GDM1 (cell line): ENCODE measurements at regions not wholly inside any gene's neighbourhood (a gene's known extent, or its start where the extent isn't known, plus 50 kb on each side); places are given as distances from the start of the nearest gene placed in this dataset.
"Not testable (repeated sequence)": the region's sequence is repeated elsewhere in the genome, so short reads cannot be mapped to it uniquely, and the experiment has no call there.

ENCODE experiments used
- DNase-seq: peaks from one replicate; lab custom pipeline; 2025; lab: John Stamatoyannopoulos, UW

- DNase-seq, result no peak
These were observed 692.9 kb downstream of the MTRR start for GRCh38 chr5:8561854-8562253.

GRCh38 chr5:8563540-8563939 is 694.6 kb downstream of the MTRR start:
- DNase-seq, result not testable (repeated sequence)

GRCh38 chr5:8568858-8569257 is 699.9 kb downstream of the MTRR start:
- DNase-seq, result no peak

DNA sequence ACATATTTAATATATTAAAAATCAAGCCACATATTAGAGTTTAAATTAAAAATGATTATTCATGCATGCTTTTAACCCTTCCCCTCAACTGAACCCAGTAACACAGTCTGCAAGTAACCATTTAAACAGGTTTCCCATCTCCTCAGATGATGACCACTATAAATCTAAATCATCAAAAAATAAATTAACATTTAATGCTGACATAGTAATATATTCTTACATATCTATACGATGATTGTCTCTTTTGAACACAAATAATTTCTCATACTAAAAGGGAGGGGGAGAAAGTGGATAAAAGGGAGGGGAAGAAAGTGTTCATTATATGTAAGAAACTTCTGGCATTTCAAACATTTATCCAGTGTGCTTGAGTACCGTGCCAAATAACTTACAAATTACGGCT is 701.6 kb downstream of the MTRR start:
- DNase-seq, result no peak

DNA sequence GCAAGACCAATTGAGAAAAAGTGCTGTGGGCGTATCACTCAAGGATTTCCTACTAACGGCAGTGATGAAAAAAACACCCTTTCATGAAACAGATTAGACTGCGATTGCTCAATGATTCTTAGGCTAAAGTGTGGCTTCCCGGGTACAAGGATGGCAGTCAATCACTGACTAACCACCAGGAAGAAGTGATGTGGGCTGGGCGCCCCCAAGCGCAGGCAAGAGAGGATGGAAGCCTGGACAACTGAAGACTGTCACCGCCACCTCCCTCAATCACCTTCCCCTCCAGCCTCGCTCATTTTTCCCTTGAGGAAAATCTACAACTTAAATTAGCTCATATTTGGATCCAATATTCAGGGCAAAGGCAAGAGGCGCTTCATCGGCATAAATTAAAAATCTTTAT is 707.2 kb downstream of the MTRR start:
- no peak for DNase-seq

GRCh38 chr5:8577792-8578191 is 708.8 kb downstream of the MTRR start:
- DNase-seq, result no peak

DNA sequence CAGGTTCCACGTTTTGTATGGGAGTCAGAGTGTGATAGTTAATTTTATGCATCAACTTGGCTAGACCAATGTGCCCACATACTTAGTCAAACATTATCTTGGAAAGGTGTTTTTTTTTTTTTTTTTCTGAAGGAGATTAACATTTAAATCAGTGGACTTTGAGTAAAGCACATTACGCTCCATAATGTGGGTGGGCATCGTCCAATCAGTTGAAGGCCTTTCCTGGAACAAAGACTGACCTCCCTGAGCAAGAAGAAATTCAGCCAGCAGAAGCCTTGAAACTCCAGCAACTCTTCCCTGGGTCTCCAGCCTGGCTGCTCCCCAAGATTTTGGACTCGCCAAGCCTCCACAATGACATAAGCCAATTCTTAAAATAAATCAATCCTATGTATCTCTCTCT is 711.4 kb downstream of the MTRR start:
- DNase-seq, result no peak

GRCh38 chr5:8581047-8581446 is 712.1 kb downstream of the MTRR start:
- DNase-seq, result no peak

GRCh38 chr5:8585230-8586018 is 716.5 kb downstream of the MTRR start:
- no peak for DNase-seq

DNA sequence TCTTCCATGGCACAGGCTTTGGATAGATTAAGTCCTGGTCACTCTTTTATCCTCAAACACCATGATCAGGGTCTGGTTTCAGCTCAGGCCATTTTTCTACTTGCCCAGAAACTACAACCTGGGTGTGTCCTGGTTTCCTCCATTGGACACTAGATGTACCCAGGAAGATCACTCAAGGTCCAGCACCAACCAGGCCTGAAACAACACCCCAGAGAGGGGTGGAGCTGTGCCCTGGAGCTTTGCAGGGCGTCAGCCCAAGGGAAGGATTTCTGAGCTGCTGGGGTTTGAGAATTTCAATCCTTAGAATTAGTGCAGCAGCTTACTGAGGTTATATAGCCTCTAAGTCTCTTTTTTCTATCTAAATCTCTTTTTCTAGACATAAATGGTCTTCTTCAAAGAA is 722.0 kb downstream of the MTRR start:
- DNase-seq, result no peak

- DNase-seq, result no peak
These were observed 729.4 kb downstream of the MTRR start for GRCh38 chr5:8598356-8598755.

GRCh38 chr5:8598996-8599395 is 730.0 kb downstream of the MTRR start:
- no peak for DNase-seq

DNA sequence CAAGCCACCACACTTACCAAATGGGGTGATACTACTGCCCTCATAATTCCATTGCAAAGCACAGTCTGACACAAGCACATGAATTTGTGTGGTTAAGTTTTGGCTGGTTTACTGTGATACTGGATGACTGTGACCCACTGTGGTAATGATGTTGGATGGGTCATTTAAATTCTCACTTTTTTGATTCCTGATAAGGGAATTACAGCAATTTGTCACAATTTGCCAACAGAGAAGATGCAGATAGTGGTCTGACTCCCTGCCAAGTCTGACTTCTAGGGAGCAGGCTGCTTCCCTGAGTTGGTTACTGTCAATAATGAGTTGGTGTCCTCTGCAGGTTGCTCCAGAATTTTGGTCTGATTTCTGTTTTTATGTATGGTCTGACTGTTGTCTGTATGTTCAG is 731.9 kb downstream of the MTRR start:
- no peak for DNase-seq

DNA sequence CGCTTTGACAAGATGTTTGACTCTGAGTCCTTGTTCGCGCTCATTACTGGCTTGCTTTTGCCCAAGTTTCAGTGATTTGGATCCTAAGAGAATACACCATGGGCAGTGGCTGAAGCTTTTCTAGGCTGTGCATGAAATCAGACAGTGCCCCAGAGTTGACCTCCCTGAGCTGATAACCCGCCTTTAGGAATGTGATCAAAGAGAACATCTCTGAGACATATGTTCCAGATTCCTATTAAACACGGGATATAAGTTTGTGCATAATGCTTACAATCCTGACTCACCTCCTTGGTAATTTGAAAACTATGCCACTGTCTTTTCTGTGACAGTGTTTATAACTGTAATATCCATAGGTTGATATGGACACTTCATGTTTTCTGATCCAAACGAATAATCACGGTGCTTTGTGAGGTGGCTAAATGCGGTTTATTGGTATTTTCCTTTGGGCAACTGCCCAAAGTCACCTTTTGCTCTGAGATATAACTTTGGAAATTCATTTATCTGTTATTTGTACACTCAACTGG is 732.9 kb downstream of the MTRR start:
- DNase-seq, result no peak

GRCh38 chr5:8606231-8606630 is 737.3 kb downstream of the MTRR start:
- DNase-seq, result no peak

- no peak for DNase-seq
These were observed 742.1 kb downstream of the MTRR start for GRCh38 chr5:8611067-8611466.

DNA sequence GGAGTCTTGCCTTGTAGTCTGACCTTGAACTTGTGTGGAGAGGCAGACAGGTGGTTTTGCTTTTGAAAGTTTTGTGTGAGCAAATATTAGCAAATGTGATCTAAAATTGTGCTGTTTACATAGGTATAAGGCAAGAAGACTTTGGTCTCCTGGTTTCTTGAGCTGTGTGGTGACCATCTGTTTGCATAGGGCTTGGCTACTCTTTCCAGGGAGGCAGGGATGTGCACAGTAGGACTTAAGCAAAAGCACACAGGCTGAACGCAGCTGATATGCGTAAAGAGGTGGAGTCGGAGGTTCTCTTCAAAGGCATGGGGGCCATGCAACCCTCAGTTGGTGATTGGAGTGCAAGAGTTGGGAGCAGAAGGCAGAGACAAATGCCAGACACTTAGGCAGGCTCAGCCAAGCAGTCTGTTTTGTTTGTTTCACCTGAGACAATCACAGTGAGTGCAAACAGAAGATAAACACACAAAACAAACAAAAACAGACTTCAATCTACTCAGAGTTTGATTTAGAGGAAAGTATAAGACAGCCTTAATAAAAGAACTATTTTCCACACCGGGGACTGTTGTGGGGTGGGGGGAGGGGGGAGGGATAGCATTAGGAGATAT is 744.2 kb downstream of the MTRR start:
- no peak for DNase-seq

- DNase-seq, result no peak
These were observed 746.4 kb downstream of the MTRR start for GRCh38 chr5:8615142-8615858.

GRCh38 chr5:8628521-8628920 is 759.6 kb downstream of the MTRR start:
- no peak for DNase-seq

DNA sequence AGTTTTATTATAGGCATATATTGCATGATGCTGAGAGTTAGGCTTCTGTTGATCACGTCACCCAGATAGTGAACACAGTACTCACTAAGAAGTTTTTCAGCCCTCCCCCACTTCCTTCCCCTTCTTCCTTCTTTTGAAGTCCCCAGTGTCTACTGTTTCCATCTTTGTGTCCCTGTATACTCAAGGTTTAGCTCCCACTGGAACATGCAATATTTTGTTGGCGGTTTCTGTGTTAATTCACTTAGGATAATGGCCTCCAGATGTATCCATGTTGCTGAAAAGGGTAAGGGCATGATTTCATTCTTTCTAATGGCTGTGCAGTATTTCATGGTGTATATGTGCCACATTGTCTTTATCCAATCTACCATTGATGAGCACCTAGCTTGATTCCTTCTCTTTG is 764.3 kb downstream of the MTRR start:
- no peak for DNase-seq

GRCh38 chr5:8633696-8634095 is 764.7 kb downstream of the MTRR start:
- no peak for DNase-seq

- DNase-seq, result no peak
These were observed 765.3 kb downstream of the MTRR start for GRCh38 chr5:8634219-8634618.
